Fibroblast of peridontal ligament (primary cell): ENCODE measurements at regions not wholly inside any gene's neighbourhood (a gene's known extent, or its start where the extent isn't known, plus 50 kb on each side); places are given as distances from the start of the nearest gene placed in this dataset.

Experiments used
- DNase-seq: peaks from one replicate; pipeline ENCODE4 v3.0.0-alpha.2; 2010; ENCODE audit errors: extremely low read depth

DNA sequence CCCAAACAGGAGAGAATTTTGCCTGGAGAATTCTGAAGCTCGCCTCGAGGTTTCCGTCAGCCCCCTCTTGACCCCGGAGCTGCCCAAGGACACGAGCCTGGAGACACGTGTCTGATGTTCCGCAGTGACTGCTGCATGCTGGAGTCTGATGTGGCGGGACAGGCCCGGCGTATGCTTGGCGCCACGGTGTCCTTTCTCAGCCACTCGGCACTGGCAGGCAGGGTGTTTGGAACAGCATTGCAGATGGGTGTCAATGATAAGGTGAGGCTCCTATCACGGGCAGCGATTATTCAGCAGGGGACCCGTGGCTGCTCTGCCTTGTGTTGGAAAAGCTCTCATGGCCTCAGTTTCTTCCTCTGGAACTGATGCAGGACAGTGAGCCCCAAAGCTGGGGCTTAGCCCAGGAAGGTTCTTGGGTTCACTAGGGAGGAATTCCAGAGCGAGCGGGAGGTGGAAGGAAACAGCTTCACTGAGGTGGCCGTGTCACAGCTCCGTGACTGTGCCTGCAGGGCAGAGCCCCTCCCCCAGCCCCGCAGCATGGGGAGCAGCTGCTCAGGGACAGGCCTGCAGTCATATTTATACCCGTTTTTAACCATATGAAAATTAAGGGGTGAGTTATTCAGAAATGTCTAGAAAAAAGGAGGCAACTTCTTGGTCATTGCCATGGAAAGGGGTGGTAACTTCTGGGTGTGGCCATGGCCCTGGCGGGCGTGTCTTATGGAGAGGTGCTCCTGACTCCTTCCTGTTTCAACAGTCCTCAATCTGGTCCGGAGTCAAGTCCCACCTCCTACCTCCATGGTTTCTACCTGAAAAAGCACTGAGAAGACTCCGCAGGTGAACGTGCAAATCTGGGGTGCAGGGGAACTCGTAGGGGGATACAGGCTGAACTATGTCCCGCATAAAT lies 123.4 kb downstream of the SIK1 start:
- DNase-seq, result no peak

DNA sequence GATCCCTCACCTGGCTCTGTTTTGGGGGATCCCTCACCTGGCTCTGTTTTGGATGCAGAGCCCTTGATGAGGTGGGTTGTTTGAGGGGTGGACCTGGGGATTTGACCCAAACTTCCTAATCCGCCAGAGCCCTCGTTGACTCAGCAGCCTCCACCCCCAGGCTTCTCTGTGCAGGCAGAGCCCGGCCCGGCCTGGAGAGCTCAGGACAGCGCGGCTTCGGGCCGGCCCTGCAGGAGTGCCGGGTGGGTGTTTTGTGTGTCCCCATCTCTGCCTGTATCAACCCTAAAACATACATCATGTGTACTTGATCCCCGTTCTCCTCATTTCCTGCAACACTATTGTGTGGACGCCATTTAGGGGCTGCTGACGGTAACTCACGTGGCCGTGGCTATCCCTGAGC lies 124.2 kb downstream of the SIK1 start:
- no peak for DNase-seq

DNA sequence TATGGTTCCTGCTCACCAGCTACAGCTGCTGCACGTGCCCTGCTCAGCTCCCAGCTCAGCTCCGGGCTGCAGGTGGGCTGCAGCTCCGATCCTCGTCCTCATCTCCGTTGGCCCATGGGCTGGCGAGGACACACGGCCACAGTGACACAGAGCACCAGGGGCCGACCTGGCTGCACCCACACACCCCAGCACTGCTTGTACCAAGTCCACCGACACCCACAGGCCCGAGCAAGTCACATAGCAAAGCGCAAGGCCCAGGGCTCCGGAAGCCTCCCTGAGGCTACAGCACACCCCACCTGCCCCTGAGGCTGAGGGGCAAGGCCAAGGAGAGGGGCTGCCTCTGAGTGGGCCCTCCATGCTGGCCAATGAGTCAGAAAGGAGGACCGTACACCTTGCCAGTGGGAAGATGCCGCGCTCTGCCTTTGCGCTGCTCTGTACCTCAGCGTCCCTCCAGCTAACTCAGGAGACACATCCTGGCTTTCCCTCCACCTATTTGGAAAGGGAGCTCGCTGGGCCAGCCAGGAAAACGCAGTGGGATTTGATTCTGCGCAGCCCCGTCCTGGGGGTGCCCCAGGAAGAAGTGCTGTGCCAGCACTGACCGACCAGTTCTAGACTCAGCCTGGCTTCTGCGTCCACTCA lies 124.8 kb downstream of the SIK1 start:
- no peak for DNase-seq

GRCh38 chr21:43301409-43302061 lies 125.4 kb downstream of the SIK1 start:
- DNase-seq, result no peak

- DNase-seq, result no peak
Measured at GRCh38 chr21:43300496-43301408, 126.2 kb downstream of the SIK1 start.

- no peak for DNase-seq
Measured at GRCh38 chr21:43299441-43300277, 127.3 kb downstream of the SIK1 start.

DNA sequence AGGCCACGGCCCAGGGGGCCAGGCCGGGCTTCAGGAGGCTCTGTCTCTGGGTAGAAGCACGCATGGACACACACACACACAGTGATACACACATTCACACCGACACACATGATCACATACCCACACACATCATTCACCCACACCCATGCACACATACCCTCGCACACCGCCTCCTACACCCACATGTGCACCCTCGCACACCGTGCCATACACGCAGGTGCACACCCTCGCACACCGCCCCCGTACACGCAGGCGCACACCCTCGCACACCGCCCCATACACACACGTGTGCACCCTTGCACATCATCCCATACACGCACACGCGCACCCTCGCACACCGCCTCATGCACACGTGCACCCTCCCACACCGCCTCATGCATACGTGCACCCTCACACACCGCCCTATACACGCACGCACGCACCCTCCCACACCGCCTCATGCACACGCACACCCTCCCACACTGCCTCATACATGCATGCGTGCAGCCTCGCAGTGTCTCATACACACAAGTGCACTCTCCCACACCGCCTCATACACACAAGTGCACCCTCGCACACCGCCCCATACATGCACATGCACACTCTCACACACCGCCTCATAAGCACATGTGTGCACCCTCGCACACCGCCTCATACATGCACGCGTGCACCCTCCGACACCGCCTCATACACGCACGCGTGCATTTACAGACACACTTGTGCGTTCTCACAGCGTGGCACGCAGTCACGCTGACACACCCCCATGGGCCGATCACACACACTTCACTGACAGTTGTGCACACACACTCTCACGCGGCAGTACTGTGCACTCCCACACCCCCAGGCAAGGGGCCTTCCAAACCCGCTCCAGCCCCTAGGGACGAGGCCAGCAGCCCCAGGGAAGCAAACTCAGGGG lies 128.1 kb downstream of the SIK1 start:
- no peak for DNase-seq

DNA sequence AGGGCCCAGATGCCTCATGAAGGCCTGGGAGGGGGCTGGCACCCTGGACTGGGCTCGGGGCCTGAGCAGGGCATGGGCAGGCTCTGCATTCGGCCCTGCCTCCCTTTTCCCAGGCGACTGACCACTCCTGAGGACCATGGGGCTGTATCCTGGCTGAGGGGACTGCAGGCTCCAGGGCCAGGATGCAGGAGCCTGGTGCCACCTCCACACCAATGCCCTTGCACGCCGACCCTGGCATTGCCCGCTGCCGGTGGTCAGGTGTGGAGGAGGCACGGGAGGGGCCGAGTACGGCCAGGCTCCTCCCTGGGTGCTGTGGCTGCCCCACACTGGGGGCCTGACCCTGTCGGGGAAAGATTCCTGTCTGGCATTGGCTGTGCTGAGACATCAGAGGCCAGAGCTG lies 128.9 kb downstream of the SIK1 start:
- DNase-seq, result no peak

DNA sequence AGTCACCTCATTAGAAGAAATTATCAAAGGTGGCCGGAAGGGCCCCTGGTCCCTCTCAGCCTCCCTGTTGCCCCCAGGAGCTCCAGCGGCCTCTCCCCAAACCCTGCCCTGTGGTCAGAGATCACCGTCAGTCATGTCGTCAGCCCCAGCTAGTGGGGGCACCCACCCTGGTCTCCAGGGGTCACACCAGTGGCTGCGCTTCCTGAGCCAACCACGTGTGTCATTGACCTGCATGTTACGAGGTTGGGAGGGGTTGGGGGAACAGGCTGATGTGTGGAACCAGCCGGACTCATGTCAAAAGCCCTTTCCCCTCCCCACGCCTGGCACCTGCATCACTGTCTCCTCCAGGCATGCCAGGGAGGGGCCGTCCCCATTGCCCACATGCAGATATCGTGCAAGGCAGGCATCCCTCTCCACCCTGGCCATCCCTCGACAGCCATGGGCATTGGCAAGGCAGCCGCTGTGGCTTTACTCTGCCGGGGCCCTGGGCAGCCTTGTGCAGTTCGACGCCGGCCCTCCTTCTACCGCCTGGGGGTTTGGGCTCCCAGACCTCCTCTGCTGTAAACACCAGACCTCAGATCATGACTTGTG lies 128.7 kb downstream of the CRYAA start:
- DNase-seq, result no peak

DNA sequence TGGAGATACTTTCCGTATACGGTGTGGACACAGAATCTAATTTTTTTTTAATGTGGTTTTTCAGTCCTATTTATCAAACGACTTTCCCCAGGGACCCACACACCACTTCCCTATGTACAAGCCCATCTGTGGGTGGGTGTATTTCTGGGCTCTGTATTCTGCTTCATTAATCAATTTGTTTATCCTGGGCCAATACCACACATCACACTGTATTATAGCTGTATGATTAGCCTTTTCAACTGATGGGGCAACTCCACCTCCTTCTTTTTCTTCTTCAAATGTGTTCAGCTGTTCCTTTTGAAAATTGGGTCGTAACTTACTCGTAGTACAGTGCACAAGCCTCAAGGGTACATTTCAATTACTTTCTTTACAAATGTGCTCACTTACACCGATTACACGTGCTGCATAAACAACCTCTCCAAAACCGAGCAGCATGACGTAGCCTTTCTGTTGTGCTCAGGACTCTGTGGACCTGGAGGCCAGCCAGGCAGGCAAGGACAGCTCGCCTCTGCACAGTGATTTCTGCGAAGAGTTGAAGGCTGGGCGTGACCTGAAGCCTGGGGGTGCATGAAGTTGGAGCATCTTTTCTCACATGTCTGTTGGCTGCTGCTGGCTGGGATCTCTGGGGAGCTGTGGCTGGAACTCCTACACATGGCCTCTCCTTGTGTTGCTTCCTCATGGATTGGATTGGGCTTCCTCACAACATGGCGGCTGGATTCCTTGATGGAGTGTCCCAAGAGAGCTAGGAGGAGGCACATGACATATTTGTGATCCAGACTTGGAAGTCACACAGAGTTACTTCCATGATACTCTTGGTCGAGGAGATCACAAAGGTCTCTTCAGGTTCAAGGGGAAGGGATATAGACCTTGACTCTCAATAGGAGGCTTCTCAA lies 126.5 kb downstream of the CRYAA start:
- DNase-seq, result no peak

DNA sequence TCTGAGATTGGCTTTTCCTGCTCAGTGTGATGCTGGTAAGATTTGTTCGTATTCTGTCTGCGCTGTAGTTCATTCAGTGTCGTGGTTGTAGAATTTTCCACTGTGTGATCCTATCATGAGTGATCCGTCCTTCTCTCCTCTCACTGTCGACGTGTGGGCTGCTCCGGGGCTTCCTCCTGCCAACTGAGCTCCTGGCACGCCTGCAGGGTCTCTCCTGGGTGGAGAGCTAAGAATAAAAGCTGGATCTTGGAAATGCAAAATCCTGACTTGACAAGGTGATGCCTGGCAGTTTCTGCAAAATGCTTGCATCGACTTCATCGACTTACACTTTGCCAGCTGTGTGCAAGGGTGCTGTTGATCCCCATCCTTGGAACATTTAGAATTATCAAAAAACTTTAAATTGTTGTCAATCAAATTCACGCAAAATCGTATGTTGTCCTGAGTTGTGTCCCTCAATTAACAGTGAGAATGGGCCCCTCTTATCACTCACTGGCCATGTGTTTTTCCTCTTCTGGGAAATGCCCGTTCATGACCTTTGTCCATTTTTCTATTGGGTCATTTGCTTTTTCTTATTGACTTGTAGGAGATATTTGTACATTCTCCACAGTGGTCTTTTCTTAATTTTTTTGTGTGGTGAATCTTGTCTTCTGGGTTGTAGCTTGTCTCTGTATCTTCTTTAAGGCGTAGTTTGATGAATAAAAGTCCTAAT lies 125.5 kb downstream of the CRYAA start:
- no peak for DNase-seq

GRCh38 chr21:43292866-43293142 lies 124.0 kb downstream of the CRYAA start:
- no peak for DNase-seq

GRCh38 chr21:43292041-43292865 lies 123.4 kb downstream of the CRYAA start:
- DNase-seq, result no peak

DNA sequence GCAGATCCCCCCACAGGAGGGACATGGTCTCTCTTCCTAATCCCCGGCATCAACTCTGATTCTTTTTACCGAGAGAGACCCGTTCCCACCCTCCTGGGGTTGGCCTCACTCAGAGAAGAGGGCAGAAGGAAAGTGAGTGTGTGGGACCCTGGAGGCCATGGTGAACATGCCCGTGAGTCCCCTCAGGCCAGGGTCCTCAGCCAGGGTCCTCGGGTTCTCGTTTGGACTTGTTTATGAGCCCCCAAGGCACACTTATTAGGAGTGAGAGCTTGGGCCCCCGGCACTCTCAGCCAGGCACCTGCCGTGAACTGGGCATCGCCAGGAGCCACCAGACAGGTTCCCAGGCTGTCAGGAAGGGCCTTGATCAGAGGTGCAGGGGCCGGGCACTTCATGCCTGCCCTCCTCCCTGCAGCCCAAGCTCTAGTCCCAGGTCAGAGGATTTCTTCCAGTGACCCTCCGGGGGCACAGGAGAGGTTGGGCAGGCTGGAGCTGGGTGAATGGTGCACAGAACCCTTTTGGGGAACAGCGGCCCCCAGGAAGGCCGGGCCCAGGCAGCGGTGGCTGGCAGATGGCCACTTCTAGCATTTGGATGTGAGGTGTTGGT lies 122.6 kb downstream of the CRYAA start:
- no peak for DNase-seq

DNA sequence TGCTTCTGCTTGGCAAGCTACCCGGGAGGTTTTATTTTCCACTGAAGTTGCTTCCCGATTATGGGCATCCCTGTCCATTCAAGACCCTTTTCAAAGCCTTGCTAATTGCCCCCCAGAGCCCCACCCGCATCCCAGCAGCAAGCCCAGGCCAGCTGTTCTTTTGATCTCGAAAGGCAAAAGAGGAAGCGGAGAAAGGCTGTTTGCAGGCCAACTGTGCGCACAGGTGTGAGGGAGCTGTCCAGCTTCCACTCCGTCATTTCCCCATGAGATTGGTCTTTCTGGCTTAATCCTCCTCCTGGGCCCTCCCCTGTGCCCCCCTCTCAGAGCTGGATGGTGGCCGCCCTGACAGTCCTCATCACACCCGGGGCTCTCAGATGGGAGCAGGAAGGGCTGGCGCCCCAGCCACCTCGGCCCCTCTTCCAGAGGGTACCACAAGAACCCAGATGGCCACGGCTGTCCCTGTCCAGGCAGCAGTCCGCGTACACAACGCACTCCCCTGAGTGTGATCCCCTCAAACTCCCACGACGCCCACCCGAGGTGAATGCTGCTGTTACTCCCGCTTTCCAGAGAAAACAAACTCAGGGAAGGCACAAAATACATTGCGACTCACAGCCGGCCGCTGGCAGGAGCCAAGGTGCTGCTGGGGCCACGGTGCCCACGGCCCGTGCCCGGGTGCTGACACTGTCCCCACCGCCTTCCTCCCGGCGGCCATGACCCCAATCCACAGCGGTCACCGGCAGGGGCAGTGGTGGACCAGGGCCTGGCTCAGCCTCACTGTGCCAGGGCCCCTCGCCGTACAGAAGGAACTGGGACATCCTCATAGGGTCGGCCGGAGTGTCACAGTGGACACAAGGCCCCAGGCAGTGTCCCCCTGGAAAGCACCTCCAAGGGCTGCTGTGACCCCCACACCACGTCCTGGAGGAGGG lies 121.9 kb downstream of the CRYAA start:
- no peak for DNase-seq

DNA sequence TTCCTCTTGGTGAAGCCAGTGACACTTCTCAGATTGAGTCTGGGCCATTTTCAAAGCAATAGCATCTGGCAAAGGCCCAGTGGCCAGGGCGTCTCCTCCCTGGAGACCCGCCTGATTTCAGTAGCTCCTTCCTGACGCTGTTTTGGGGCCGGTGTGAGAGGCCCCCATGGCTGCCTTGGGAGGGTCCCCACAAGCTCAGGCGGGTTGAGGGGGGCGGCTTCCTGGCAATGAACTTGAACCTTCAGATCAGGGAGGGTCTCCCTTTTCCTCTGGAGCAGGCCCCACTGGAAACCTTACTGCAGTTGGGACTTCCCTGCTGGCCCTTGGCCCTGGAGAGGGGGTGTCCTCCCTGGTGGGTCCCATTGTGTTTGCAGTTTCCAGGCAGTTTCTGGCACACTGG lies 121.2 kb downstream of the CRYAA start:
- no peak for DNase-seq
